Left ventricle myocardium superior (tissue), 1 donor: ENCODE measurements at regions not wholly inside any gene's neighbourhood (a gene's known extent, or its start where the extent isn't known, plus 50 kb on each side); places are given as distances from the start of the nearest gene placed in this dataset.

Experiments used
- ATAC-seq: fragments of 200-7000 bp; cut with Tn5 transposase; one replicate; pipeline ENCODE4 v1.9.1; 2020; ENCODE audit warnings: mild to moderate bottlenecking, moderate library complexity
- DNase-seq: peaks from one replicate; pipeline ENCODE4 v3.0.0-alpha.2; 2020
- intact Hi-C: fragments of 100-400 bp; cut with micrococcal nuclease; formaldehyde crosslinking; loops from one replicate; pipeline ENCODE4 v1.11.0; 2022
- donor health status: DM: no; HTN: yes; CAD: no; lungs with severe emphysema.

GRCh38 chr2:136422512-136422911, 304.6 kb upstream of the CXCR4 start:
- DNase-seq (no peak), ATAC-seq (no peak)
- intact Hi-C loops, result loop anchor here (10.0 kb wide), 1 partner anchor 222 kb away; no protein-coding TSS in a partner anchor

DNA sequence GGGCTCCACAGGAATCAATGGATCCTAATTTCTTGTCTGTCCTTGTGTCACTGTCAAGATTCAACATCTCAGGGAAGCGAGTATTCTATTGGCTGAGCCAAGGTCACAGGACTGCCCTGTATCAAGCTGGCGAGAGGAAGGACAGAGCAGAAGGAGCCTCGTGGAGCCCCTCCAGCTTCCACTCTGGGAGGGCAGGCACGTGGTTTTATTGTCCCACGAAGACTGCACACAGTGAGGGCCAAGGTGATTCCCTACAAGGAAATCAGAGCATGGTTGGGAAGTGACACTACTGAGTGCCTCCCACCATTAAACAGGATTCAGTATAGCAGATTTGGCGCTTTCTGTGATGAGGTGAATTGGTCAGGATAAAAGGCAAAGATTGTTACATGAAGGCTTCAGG, 302.4 kb upstream of the CXCR4 start:
- no peak for DNase-seq
- ATAC-seq, result no peak
- intact Hi-C loops, result loop anchor here (10.0 kb wide), 1 partner anchor 224 kb away; no protein-coding TSS in a partner anchor

GRCh38 chr2:136411946-136412345, 294.0 kb upstream of the CXCR4 start:
- DNase-seq, result no peak
- intact Hi-C loops, result no loop called here
- ATAC-seq, result no peak

DNA sequence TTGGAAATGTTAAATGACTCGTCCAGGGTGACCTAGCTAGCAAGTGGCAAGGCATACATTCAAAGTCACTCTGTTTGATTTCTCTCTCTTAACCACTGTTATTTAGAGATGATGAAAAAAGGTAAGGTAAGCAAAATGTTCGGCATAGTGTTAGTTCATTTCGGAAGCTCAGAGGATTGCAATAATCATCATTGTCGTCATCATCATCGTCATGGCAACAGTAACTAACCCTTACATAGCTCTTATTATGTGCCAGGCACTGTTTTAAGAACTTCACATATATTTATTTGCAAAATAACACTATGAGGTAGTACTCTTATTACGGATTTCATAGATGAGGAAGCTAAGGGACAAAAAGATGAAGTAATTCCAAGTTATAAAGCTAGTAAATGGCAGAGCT, 292.7 kb upstream of the CXCR4 start:
- intact Hi-C loops, result no loop called here
- DNase-seq (no peak), ATAC-seq (no peak)

DNA sequence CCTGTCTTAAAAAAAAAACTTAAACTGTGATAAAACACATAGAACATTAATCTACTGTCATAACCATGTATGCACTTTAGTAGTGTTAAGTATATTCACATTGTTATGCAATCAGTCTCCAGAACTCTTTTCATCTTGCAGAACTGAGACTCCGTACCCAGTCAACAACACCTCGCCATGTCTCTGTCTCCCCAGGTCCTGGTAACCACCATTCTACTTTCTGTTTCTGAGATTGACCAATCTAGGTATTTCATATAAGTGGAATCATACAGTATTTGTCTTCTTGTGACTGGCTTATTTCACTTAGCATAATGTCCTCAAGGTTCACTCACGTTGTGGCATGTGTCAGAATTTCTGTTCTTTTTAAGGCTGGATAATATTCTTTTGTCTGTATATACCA, 290.8 kb upstream of the CXCR4 start:
- ATAC-seq, result no peak
- DNase-seq, result no peak

DNA sequence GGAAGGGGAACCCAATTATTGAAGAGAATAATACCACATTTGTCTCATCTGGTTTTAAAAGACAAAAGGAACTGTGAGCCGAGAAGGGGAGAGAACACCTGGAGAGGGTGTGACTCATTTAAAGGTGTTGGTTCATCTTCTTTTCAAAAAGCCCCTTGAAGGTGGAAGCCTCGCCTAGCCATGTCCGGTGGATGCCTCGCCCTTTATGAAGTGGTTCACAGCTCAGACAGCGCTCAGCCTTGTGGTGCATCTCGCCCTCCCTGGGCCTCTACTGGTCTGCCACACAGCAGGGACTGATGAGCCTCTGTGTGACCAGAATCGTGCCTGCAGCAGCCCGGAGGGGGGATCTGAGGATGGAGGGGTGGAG, 290.0 kb upstream of the CXCR4 start:
- ATAC-seq (no peak), DNase-seq (no peak)
- intact Hi-C loops, result no loop called here

More for the DNA sequence above, 290.8 kb upstream of the CXCR4 start:
- intact Hi-C loops, result no loop called here

- intact Hi-C loops, result no loop called here
- DNase-seq, result no peak
- no peak for ATAC-seq
Measured at GRCh38 chr2:136407117-136407951, 289.4 kb upstream of the CXCR4 start.

- ATAC-seq, result no peak
- no peak for DNase-seq
- intact Hi-C loops, result no loop called here
Measured at GRCh38 chr2:136404925-136405324, 287.0 kb upstream of the CXCR4 start.

- ATAC-seq (no peak), DNase-seq (no peak)
Measured at GRCh38 chr2:136404176-136404575, 286.2 kb upstream of the CXCR4 start.

DNA sequence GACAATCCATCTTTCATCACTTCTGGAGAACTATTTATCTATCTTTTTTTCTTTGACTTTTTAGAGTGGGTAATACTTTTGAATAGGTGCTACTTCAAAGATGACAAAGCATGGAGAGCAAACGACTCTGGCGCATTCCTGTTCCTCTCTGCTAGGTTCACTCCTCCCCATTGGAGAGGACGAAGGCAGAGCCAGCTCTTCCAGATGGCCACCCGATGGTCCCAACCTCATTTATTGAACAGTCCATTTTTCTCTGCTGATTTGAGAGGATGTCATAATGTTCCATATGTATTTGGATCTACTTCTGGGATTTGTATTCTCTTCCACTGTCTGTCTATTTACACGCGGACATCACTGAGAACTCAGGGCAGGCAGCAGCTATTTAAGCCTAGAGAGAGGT, 284.3 kb upstream of the CXCR4 start:
- intact Hi-C loops, result no loop called here
- DNase-seq (no peak), ATAC-seq (no peak)

More at GRCh38 chr2:136404176-136404575, 286.2 kb upstream of the CXCR4 start:
- intact Hi-C loops, result no loop called here

- no peak for ATAC-seq
- no peak for DNase-seq
- intact Hi-C loops, result no loop called here
Measured at GRCh38 chr2:136399667-136400289, 281.8 kb upstream of the CXCR4 start.

- no peak for ATAC-seq
- no peak for DNase-seq
- intact Hi-C loops, result no loop called here
Measured at GRCh38 chr2:136395582-136395981, 277.6 kb upstream of the CXCR4 start.

GRCh38 chr2:136394136-136395060, 276.4 kb upstream of the CXCR4 start:
- ATAC-seq (no peak), DNase-seq (no peak)
- intact Hi-C loops, result loop anchor here (5.0 kb wide), 1 partner anchor 472 kb away; no protein-coding TSS in a partner anchor

DNA sequence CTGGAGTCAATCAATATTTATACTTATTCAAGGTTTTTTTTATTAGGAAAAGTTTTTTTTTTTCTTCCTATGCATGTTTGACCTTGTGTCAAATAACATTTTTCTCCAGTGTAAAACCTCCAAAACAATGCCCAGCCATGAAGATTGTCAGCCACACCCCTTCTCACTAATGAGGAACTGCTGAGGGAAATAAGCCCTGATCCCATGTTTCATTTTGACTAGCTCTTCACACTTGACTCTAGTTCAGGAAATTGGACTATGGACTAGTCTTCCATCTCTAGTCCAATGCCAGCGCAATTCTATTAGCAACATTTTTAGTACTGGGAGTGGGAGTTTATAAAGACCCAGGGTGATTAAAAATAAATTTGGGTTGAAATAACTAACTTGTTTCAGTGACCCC, 275.6 kb upstream of the CXCR4 start:
- DNase-seq, result no peak
- intact Hi-C loops, result loop anchor here (5.0 kb wide), 1 partner anchor 471 kb away; no protein-coding TSS in a partner anchor

GRCh38 chr2:136392897-136393505, 275.1 kb upstream of the CXCR4 start:
- ATAC-seq (no peak), DNase-seq (no peak)
- intact Hi-C loops, result loop anchor here (5.0 kb wide), 1 partner anchor 471 kb away; no protein-coding TSS in a partner anchor

More for the DNA sequence above, 275.6 kb upstream of the CXCR4 start:
- peak; percentile 30 for ATAC-seq

- DNase-seq (no peak), ATAC-seq (no peak)
- intact Hi-C loops, result loop anchor here (5.0 kb wide), 1 partner anchor 468 kb away; no protein-coding TSS in a partner anchor
Measured at GRCh38 chr2:136389809-136390208, 271.9 kb upstream of the CXCR4 start.

DNA sequence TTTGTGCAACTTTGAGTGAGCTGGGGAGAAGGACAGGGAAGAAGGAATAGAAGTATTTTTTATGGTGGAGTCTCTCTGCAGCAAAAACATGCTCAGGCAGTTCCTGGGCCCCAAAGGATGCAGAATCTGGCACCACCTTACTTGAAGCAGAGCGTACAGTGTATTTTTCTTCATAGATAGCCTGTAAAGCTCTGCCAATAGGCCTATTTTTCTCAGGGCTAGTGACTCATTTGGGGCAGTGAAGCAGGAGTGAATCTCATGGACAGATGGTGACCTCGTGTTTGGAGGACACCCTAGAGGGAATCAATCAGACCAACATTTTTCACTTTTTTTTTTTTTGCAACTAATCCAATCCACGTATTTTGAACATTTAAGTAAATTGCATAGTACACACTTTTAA, 268.1 kb upstream of the CXCR4 start:
- intact Hi-C loops, result no loop called here
- no peak for DNase-seq
- peak; percentile 86 for ATAC-seq

DNA sequence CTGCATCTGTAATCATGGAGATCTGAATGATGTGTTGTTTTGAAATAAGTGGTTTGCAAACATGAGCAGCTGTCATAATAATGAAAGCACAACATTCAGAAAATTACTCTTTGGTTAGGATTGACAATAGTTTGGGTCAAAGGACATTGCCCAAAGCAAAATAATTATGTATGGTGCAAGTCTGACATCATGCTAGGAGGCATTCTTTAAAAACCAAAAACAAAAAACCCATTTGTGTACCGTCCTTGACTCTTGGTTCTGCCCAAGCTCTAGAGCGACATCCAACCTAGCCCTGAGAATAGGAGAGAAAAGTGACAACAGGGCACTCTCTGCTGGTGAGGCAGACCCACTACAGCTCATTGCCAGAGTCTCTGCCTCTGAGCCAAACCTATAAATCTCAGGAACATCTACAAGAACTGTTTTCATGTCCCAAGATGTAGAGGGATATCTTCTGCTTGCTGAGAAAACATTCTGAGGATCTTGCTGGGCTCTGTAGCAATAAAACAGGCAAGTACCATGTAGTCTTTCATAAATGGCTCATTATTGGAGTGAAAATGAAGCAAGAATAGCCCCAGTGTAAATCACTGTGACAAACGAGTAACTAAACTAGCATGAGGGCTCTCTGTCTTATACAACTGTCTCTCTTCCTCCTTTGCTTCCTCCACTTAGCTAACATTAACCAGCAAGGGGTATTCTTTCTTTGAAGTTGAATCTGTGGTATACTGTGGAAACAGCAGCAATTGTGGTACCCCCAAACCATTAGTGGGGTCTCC, 266.8 kb upstream of the CXCR4 start:
- peak; percentile 76 for ATAC-seq
- intact Hi-C loops, result no loop called here
- DNase-seq, result no peak
